Parathyroid adenoma (tissue), 2 donors: ENCODE measurements at regions not wholly inside any gene's neighbourhood (a gene's known extent, or its start where the extent isn't known, plus 50 kb on each side); places are given as distances from the start of the nearest gene placed in this dataset.

Experiments
- H2AFZ ChIP-seq: fragments of 300-600 bp; sonication (generic); one replicate; pipeline ENCODE4 v1.7.0; 2017; ENCODE audit warnings: antibody characterized with exemption, mild to moderate bottlenecking
- H3K27ac ChIP-seq: fragments of 300-600 bp; sonication (generic); one replicate; pipeline ENCODE4 v1.7.0; 2017
- H3K27me3 ChIP-seq: fragments of 300-600 bp; sonication (generic); one replicate; pipeline ENCODE4 v1.7.0; 2017; ENCODE audit warnings: low read length; ENCODE audit not compliant: control insufficient read depth, insufficient read depth
- H3K36me3 ChIP-seq: fragments of 300-600 bp; sonication (generic); one replicate; pipeline ENCODE4 v1.7.0; 2017; ENCODE audit warnings: low read length; ENCODE audit not compliant: control insufficient read depth, insufficient read depth
- H3K4me1 ChIP-seq: fragments of 300-600 bp; sonication (generic); one replicate; pipeline ENCODE4 v1.7.0; 2017; ENCODE audit warnings: control low read depth
- H3K4me2 ChIP-seq: fragments of 300-600 bp; sonication (generic); one replicate; pipeline ENCODE4 v1.7.0; 2017; ENCODE audit warnings: low read length
- H3K4me3 ChIP-seq: fragments of 300-600 bp; sonication (generic); one replicate; pipeline ENCODE4 v1.7.0; 2017; ENCODE audit warnings: low read depth, low read length
- H3K79me2 ChIP-seq: fragments of 300-600 bp; sonication (generic); one replicate; pipeline ENCODE4 v1.7.0; 2017; ENCODE audit warnings: control low read depth
- H3K9ac ChIP-seq: fragments of 300-600 bp; sonication (generic); one replicate; pipeline ENCODE4 v1.7.0; 2017; ENCODE audit warnings: mild to moderate bottlenecking
- H3K9me3 ChIP-seq: fragments of 300-600 bp; sonication (generic); one replicate; pipeline ENCODE4 v1.7.0; 2017; ENCODE audit warnings: low read length; ENCODE audit not compliant: control insufficient read depth
- CTCF ChIP-seq: fragments of 300-600 bp; sonication (generic); IDR thresholded peaks from one replicate; pipeline ENCODE4 v1.7.0; 2017; ENCODE audit warnings: antibody characterized with exemption, mild to moderate bottlenecking
- donor health status: primary hyperparathyroidism.

- no peak overlapping the region for H3K9ac ChIP-seq
- H3K27ac ChIP-seq, result no peak overlapping the region
- no peak for TF ChIP-seq CTCF
- H3K4me2 ChIP-seq, result no peak overlapping the region
- H3K79me2 ChIP-seq, result no peaks in the 10 kb centered on the region
- H3K27me3 ChIP-seq, result no peaks in the 10 kb centered on the region
- no peaks in the 10 kb centered on the region for H3K4me1 ChIP-seq
- no peak overlapping the region for H2AFZ ChIP-seq
- no peaks in the 10 kb centered on the region for H3K9me3 ChIP-seq
- no peaks in the 10 kb centered on the region for H3K36me3 ChIP-seq
- H3K4me3 ChIP-seq, result no peak overlapping the region
These were observed 341.3 kb upstream of the FBXO33 start for GRCh38 chr14:39773387-39774126.

GRCh38 chr14:39772627-39773026 is 340.4 kb upstream of the FBXO33 start:
- Histone ChIP-seq H3K4me3 (no peak overlapping the region), H3K9ac (no peak overlapping the region), H2AFZ (no peak overlapping the region), H3K27ac (no peak overlapping the region), H3K4me1 (no peaks in the 10 kb centered on the region), H3K4me2 (no peak overlapping the region), H3K79me2 (no peaks in the 10 kb centered on the region), H3K36me3 (no peaks in the 10 kb centered on the region), H3K9me3 (no peaks in the 10 kb centered on the region), H3K27me3 (no peaks in the 10 kb centered on the region)
- TF ChIP-seq CTCF, result no peak

DNA sequence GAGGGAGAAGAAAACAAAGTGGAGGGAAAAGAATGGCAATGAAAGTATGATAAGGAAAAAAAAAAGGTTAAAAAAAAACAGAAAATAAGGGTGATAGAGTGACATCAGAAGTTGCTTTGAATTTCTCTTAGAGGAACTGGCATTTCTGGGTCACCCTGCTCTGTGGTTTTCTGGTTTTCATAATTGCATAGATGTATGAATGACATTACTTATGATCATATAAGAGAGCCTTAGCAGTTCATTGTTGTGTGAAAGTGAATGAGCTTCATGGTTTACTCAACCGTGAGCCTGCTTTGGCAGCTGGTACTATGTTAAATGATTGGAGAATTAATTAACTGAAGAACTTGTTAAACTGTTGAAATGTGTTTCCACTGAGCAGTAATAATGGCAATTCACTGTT is 336.4 kb upstream of the FBXO33 start:
- TF ChIP-seq CTCF, result no peak
- no peak overlapping the region for H3K9ac ChIP-seq

DNA sequence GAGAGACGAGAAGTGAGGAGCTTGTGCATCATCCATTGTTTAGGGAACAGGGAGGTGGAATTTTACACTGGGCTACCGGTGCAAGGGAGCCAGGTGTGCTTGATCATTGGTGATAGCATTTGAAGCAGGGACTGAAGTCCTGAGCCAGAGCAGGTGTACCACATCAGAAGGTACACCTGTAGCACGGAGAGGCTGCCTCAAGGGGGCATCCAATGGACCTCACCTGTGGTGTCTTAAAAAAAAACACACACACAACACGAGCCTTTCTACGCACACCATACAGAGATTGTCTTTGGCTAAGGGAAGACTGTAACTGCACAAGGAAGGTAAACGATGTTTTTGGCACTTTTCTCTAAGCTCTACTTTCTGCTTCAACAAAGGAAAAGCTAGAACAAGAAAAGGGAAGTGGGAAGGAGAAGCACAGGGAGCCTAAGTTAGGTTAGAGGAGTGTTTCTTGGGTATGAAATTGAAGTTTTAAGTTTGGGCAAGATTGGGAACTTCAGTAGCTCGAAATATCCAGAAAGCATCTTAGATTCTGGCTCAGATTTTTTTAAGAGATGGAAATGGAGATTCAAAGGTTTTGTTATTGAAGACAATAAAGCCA is 334.3 kb upstream of the FBXO33 start:
- Histone ChIP-seq H3K27ac (no peak overlapping the region), H3K4me3 (no peak overlapping the region), H2AFZ (no peak overlapping the region), H3K79me2 (no peaks in the 10 kb centered on the region), H3K9me3 (no peaks in the 10 kb centered on the region), H3K9ac (no peak overlapping the region), H3K36me3 (no peaks in the 10 kb centered on the region), H3K4me1 (no peaks in the 10 kb centered on the region), H3K27me3 (no peaks in the 10 kb centered on the region), H3K4me2 (no peak overlapping the region)
- no peak for TF ChIP-seq CTCF

More for the DNA sequence above, 336.4 kb upstream of the FBXO33 start:
- Histone ChIP-seq H3K9me3 (no peaks in the 10 kb centered on the region), H3K36me3 (no peaks in the 10 kb centered on the region), H3K27me3 (no peaks in the 10 kb centered on the region), H3K79me2 (no peaks in the 10 kb centered on the region), H3K27ac (no peak overlapping the region), H3K4me2 (no peak overlapping the region), H3K4me3 (no peak overlapping the region), H2AFZ (no peak overlapping the region), H3K4me1 (no peaks in the 10 kb centered on the region)

DNA sequence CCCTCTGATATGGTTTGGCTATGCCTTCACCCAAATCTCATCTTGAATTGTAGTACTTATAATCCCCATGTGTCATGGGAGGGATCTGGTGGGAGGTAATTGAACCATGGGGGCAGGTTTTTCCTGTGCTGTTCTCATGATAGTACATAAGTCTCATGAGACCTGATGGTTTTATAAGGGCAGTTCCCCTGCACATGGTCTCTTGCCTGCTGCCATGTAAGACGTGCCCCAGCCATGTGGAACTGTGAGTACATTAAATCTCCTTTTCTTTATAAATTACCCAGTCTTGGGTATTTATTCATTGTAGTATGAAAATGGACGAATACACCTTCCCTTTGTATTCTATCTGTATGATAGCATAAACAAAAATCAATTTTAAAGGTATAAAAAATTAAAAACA is 333.4 kb upstream of the FBXO33 start:
- no peak for TF ChIP-seq CTCF
- Histone ChIP-seq H2AFZ (no peak overlapping the region), H3K79me2 (no peaks in the 10 kb centered on the region), H3K27ac (no peak overlapping the region), H3K27me3 (no peaks in the 10 kb centered on the region), H3K36me3 (no peaks in the 10 kb centered on the region), H3K9me3 (no peaks in the 10 kb centered on the region), H3K4me3 (no peak overlapping the region), H3K4me2 (no peak overlapping the region), H3K4me1 (no peaks in the 10 kb centered on the region), H3K9ac (no peak overlapping the region)
